ENCODE measurements at regions not wholly inside any gene's neighbourhood (a gene's known extent, or its start where the extent isn't known, plus 50 kb on each side); places are given as distances from the start of the nearest gene placed in this dataset.
"Not testable (repeated sequence)": the region's sequence is repeated elsewhere in the genome, so short reads cannot be mapped to it uniquely, and the experiment has no call there.

DNA sequence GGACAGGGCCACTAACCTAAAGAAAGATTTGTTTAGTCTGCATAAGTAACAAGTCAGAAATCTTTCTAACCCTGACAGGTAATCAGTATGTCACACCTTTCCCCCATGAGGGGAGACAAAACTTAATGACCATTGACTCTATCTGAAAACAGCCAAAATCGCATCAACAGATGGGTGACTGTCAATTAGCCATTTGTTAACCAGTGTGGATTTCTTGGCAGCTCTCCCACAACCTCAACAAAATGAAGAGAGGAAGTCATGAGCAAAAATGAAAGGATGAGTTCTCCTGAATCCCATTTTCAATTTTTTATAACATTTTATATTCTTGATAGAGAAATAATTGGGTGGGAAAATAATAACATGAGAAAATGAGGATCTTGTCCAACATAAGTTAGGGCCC, 84.6 kb upstream of the SNX2 start:
- TF ChIP-seq, protein P1, sequence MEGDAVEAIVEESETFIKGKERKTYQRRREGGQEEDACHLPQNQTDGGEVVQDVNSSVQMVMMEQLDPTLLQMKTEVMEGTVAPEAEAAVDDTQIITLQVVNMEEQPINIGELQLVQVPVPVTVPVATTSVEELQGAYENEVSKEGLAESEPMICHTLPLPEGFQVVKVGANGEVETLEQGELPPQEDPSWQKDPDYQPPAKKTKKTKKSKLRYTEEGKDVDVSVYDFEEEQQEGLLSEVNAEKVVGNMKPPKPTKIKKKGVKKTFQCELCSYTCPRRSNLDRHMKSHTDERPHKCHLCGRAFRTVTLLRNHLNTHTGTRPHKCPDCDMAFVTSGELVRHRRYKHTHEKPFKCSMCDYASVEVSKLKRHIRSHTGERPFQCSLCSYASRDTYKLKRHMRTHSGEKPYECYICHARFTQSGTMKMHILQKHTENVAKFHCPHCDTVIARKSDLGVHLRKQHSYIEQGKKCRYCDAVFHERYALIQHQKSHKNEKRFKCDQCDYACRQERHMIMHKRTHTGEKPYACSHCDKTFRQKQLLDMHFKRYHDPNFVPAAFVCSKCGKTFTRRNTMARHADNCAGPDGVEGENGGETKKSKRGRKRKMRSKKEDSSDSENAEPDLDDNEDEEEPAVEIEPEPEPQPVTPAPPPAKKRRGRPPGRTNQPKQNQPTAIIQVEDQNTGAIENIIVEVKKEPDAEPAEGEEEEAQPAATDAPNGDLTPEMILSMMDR (conservative IDR thresholded peaks at IDR 0.05): no peak
- DNase-seq (ENCODE audit: low read depth, low spot score): no peak
- H3K27me3 Mint-ChIP-seq (ENCODE audit: low read depth): no peaks in the 10 kb centered on the region
- no peak overlapping the region for H3K27ac Mint-ChIP-seq (ENCODE audit: unreplicated experiment)
- H3K9me3 Mint-ChIP-seq: no peaks in the 10 kb centered on the region
- no peak overlapping the region for H3K4me3 Mint-ChIP-seq
- no peaks in the 10 kb centered on the region for H3K36me3 Mint-ChIP-seq (ENCODE audit: low read depth)
- H3K4me1 Mint-ChIP-seq: no peaks in the 10 kb centered on the region

DNA sequence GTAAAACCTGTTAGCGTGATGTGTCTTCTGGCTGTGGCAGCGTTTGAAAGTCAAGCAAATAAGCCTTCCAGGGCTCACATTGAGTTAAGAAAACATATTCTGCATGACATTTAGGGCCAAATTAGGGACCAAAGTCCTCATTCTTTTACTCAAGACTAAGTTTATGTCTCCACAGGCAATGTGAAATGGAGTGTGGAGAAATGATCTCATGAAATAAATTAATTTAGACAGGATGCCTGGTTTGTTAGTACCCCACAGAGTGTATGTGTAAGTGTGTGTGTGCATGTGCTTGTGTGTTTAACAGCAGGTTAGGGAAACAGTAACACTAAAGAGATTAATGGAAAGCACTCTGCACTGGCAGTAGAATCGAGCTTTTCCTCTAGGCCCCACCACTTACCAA, 82.9 kb upstream of the SNX2 start:
- H3K27ac Mint-ChIP-seq (ENCODE audit: unreplicated experiment): no peak overlapping the region
- no peaks in the 10 kb centered on the region for H3K27me3 Mint-ChIP-seq (ENCODE audit: low read depth)
- H3K36me3 Mint-ChIP-seq (ENCODE audit: low read depth): no peaks in the 10 kb centered on the region
- DNase-seq (ENCODE audit: low read depth, low spot score): no peak
- no peaks in the 10 kb centered on the region for H3K4me1 Mint-ChIP-seq
- H3K4me3 Mint-ChIP-seq: no peak overlapping the region
- TF ChIP-seq, protein P1 (conservative IDR thresholded peaks at IDR 0.05): no peak
- H3K9me3 Mint-ChIP-seq: no peaks in the 10 kb centered on the region

DNA sequence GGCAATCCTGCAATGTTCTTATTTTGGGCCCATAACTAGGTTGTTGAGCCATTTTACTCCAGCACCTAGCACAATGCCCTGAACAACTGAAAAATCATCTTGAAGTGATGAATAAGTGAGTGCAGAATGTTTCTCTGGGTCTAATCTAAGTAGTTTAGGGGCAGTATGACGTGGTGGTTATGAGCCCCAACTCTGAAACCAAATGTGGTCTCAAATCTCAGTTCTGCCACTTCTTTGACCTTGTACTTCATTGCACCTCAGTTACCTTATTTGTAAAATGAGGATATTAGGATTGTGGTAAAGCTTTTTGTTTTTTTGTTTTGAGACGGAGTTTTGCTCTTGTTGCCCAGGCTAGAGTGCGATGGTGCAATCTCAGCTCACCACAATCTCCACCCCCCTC, 80.9 kb upstream of the SNX2 start:
- H3K36me3 Mint-ChIP-seq (ENCODE audit: low read depth): no peaks in the 10 kb centered on the region

GRCh38 chr5:122694884-122695283, 80.0 kb upstream of the SNX2 start:
- Mint-ChIP-seq H3K9me3 (no peaks in the 10 kb centered on the region), H3K27me3 (ENCODE audit: low read depth) (no peaks in the 10 kb centered on the region), H3K4me3 (no peak overlapping the region), H3K36me3 (ENCODE audit: low read depth) (no peaks in the 10 kb centered on the region), H3K27ac (ENCODE audit: unreplicated experiment) (no peak overlapping the region), H3K4me1 (no peaks in the 10 kb centered on the region)
- DNase-seq (ENCODE audit: low read depth, low spot score): no peak
- TF ChIP-seq, protein P1 (conservative IDR thresholded peaks at IDR 0.05): no peak

More for the DNA sequence above, 80.9 kb upstream of the SNX2 start:
- Mint-ChIP-seq H3K27ac (ENCODE audit: unreplicated experiment) (no peak overlapping the region), H3K4me3 (no peak overlapping the region), H3K9me3 (no peaks in the 10 kb centered on the region), H3K27me3 (ENCODE audit: low read depth) (no peaks in the 10 kb centered on the region), H3K4me1 (no peaks in the 10 kb centered on the region)
- no peak for DNase-seq (ENCODE audit: low read depth, low spot score)
- TF ChIP-seq, protein P1 (conservative IDR thresholded peaks at IDR 0.05): no peak

GRCh38 chr5:122696735-122697134, 78.1 kb upstream of the SNX2 start:
- H3K4me1 Mint-ChIP-seq; H3K4me3 Mint-ChIP-seq; H3K9me3 Mint-ChIP-seq; H3K36me3 Mint-ChIP-seq (ENCODE audit: low read depth); H3K27ac Mint-ChIP-seq (ENCODE audit: unreplicated experiment); H3K27me3 Mint-ChIP-seq (ENCODE audit: low read depth); DNase-seq (ENCODE audit: low read depth, low spot score): not testable (repeated sequence)

DNA sequence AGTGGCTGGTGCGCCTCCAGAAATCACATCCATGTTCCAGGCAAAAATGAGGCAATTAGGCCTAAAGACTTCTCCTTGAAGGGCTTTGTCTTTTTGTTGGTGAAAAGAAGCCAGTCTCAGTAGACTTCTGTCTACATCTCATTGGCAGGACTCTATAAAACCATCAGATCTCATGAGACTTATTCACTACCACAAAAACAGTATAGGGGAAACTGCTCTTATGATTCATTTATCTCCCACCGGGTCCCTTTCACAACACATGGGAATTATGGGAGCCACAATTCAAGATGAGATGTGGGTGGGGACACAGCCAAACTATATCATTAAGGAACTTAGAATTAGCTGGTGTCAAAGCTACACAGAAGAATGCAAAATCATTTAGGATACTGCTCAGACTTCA, 77.7 kb upstream of the SNX2 start:
- TF ChIP-seq, protein P1 (conservative IDR thresholded peaks at IDR 0.05): no peak
- no peaks in the 10 kb centered on the region for H3K27me3 Mint-ChIP-seq (ENCODE audit: low read depth)
- no peaks in the 10 kb centered on the region for H3K9me3 Mint-ChIP-seq
- DNase-seq (ENCODE audit: low read depth, low spot score): no peak
- H3K36me3 Mint-ChIP-seq (ENCODE audit: low read depth): no peaks in the 10 kb centered on the region
- H3K4me3 Mint-ChIP-seq: no peak overlapping the region
- H3K4me1 Mint-ChIP-seq: no peaks in the 10 kb centered on the region
- H3K27ac Mint-ChIP-seq (ENCODE audit: unreplicated experiment): no peak overlapping the region
